ENCODE measurements at regions not wholly inside any gene's neighbourhood (a gene's known extent, or its start where the extent isn't known, plus 50 kb on each side); places are given as distances from the start of the nearest gene placed in this dataset.

GRCh38 chr1:11426617-11427016, 52.3 kb upstream of the DISP3 start:
- Histone ChIP-seq H3K4me1 (no peaks in the 10 kb centered on the region), H3K27me3 (no peaks in the 10 kb centered on the region), H3K4me3 (no peak overlapping the region), H3K36me3 (replicated peaks in 1 of 2; ENCODE audit: insufficient read depth in 1 of 2, low read depth in 2 of 2) (no peaks in the 10 kb centered on the region), H3K27ac (no peak overlapping the region), H3K9me3 (no peaks in the 10 kb centered on the region)
- no peak for TF ChIP-seq CTCF (IDR thresholded peaks at IDR 0.05)
- no peak for TF ChIP-seq POLR2A (IDR thresholded peaks at IDR 0.05)
- WGBS, 2 donors: 73 to 87% methylated on average over 3 to 4 of the region's 4 CpGs
- intact Hi-C loops (cut with DNase I): no loop called here
- ATAC-seq (no peak), DNase-seq (no peak)

- Histone ChIP-seq H3K4me3 (no peak overlapping the region), H3K9me3 (no peaks in the 10 kb centered on the region), H3K4me1 (no peaks in the 10 kb centered on the region), H3K27ac (no peak overlapping the region), H3K36me3 (replicated peaks in 1 of 2; ENCODE audit: insufficient read depth in 1 of 2, low read depth in 2 of 2) (no peaks in the 10 kb centered on the region), H3K27me3 (no peaks in the 10 kb centered on the region)
- no peak for TF ChIP-seq POLR2A (IDR thresholded peaks at IDR 0.05)
- TF ChIP-seq CTCF (IDR thresholded peaks at IDR 0.05): no peak
- ATAC-seq (no peak), DNase-seq (no peak)
- intact Hi-C loops (cut with DNase I): no loop called here
- 77 to 79% methylated on average over 13 of the region's 13 CpGs for WGBS, 2 donors
Measured at GRCh38 chr1:11428789-11429188, 50.2 kb upstream of the DISP3 start.
